A673 (cell line): ENCODE measurements at regions not wholly inside any gene's neighbourhood (a gene's known extent, or its start where the extent isn't known, plus 50 kb on each side); places are given as distances from the start of the nearest gene placed in this dataset.
A peak's percentile ranks its signal among the peaks of the same experiment; 100 is the strongest.

Experiments
- BruUV-seq: library from RNA; stranded (reverse); fragments of 400-500 nt; replicated peaks from 2 replicates; lab custom pipeline; 2021; lab: Mats Ljungman, UMichigan
- CTCF ChIA-PET: fragments of 300-600 bp; sonication (Branson Sonifier 250); formaldehyde crosslinking; loops from one replicate; lab custom pipeline; 2022; ENCODE audit warnings: antibody characterized with exemption; lab: Charles Lee
- POLR2A ChIA-PET: fragments of 300-600 bp; sonication (Branson Sonifier 250); formaldehyde crosslinking; loops from one replicate; lab custom pipeline; 2022; ENCODE audit warnings: antibody characterized with exemption; ENCODE audit not compliant: low non-redundant PET; lab: Charles Lee
- DNase-seq: peaks from one replicate; pipeline ENCODE4 v3.0.0-alpha.2; 2015; ENCODE audit warnings: low spot score
- H3K27ac ChIP-seq: fragments of 200-600 bp; sonication (generic); 2 replicates; pipeline ENCODE4 v1.5.1; 2016; ENCODE audit warnings: mixed run types, low read depth, mild to moderate bottlenecking, mixed read lengths, antibody characterized with exemption, low read length; ENCODE audit not compliant: poor library complexity, severe bottlenecking
- H3K27me3 ChIP-seq: fragments of 200-600 bp; sonication (generic); replicated peaks from 2 replicates; pipeline ENCODE4 v1.6.1; 2017; ENCODE audit warnings: mixed run types, low read depth, mild to moderate bottlenecking, mixed read lengths, antibody characterized with exemption, low read length; ENCODE audit not compliant: insufficient read depth, poor library complexity
- H3K36me3 ChIP-seq: fragments of 200-600 bp; sonication (generic); 2 replicates; pipeline ENCODE4 v1.6.1; 2016; ENCODE audit warnings: mixed run types, mild to moderate bottlenecking, mixed read lengths, antibody characterized with exemption, low read length; ENCODE audit not compliant: insufficient read depth, poor library complexity, severe bottlenecking
- H3K4me1 ChIP-seq: fragments of 200-600 bp; sonication (generic); 2 replicates; pipeline ENCODE4 v1.6.1; 2017; ENCODE audit warnings: mixed run types, mild to moderate bottlenecking, mixed read lengths, antibody characterized with exemption, low read length; ENCODE audit not compliant: insufficient read depth, poor library complexity, severe bottlenecking
- H3K4me3 ChIP-seq: fragments of 200-600 bp; sonication (generic); 2 replicates; pipeline ENCODE4 v1.5.1; 2016; ENCODE audit warnings: low read depth, mixed run types, mild to moderate bottlenecking, mixed read lengths, low read length; ENCODE audit not compliant: poor library complexity, severe bottlenecking
- H3K9me3 ChIP-seq: fragments of 200-600 bp; sonication (generic); 2 replicates; pipeline ENCODE4 v1.6.1; 2016; ENCODE audit warnings: mixed run types, low read depth, mild to moderate bottlenecking, mixed read lengths, antibody characterized with exemption, low read length; ENCODE audit not compliant: poor library complexity, severe bottlenecking
- CTCF ChIP-seq: fragments of 300-800, 200-600 bp; sonication (generic); conservative IDR thresholded peaks from 2 replicates; pipeline ENCODE4 v1.5.1; 2017; ENCODE audit warnings: low read depth, mild to moderate bottlenecking, antibody characterized with exemption, low read length, moderate library complexity, mixed read lengths
- EZH2 ChIP-seq: fragments of 200-600 bp; sonication (generic); IDR thresholded peaks from 2 replicates; pipeline ENCODE4 v1.6.1; 2017; ENCODE audit warnings: borderline replicate concordance, low read depth, mild to moderate bottlenecking, mixed read lengths, antibody characterized with exemption, low read length; ENCODE audit not compliant: poor library complexity, severe bottlenecking
- intact Hi-C: fragments of 100-400 bp; cut with micrococcal nuclease; formaldehyde crosslinking; loops from one replicate; pipeline ENCODE4 v1.10.0; 2022; ENCODE audit not compliant: unreplicated experiment

- Histone ChIP-seq H3K27ac (no peak overlapping the region), H3K9me3 (peaks cover 16% of the 10 kb centered on the region), H3K4me3 (no peak overlapping the region), H3K27me3 (no peaks in the 10 kb centered on the region), H3K36me3 (no peaks in the 10 kb centered on the region), H3K4me1 (no peaks in the 10 kb centered on the region)
- ChIA-PET CTCF (no interaction called here), POLR2A (no interaction called here)
- no peak for TF ChIP-seq EZH2
- TF ChIP-seq CTCF, result no peak
- BruUV-seq, result no TSS peak
- DNase-seq, result no peak
- intact Hi-C loops, result no loop called here
Observed at GRCh38 chr9:108655818-108656217, 200.0 kb downstream of the ACTL7B start.

- H3K9me3 ChIP-seq, result peaks cover 5% of the 10 kb centered on the region
- DNase-seq, result peak; percentile 79
- no peaks in the 10 kb centered on the region for H3K27me3 ChIP-seq
- no peaks in the 10 kb centered on the region for H3K4me1 ChIP-seq
- intact Hi-C loops, result no loop called here
- BruUV-seq, result no TSS peak
- CTCF ChIA-PET, result no interaction called here
- POLR2A ChIA-PET, result no interaction called here
- H3K27ac ChIP-seq, result no peak overlapping the region
- H3K36me3 ChIP-seq, result no peaks in the 10 kb centered on the region
- TF ChIP-seq EZH2, result no peak
- no peak overlapping the region for H3K4me3 ChIP-seq
Observed at GRCh38 chr9:108654566-108654965, 201.2 kb downstream of the ACTL7B start.

GRCh38 chr9:108652851-108653250 lies 202.9 kb downstream of the ACTL7B start:
- Histone ChIP-seq H3K36me3 (no peaks in the 10 kb centered on the region), H3K4me1 (no peaks in the 10 kb centered on the region), H3K9me3 (no peaks in the 10 kb centered on the region), H3K27ac (no peak overlapping the region), H3K4me3 (no peak overlapping the region), H3K27me3 (no peaks in the 10 kb centered on the region)
- POLR2A ChIA-PET, result no interaction called here
- no TSS peak for BruUV-seq
- CTCF ChIA-PET, result no interaction called here
- TF ChIP-seq CTCF, result no peak
- no peak for TF ChIP-seq EZH2
- intact Hi-C loops, result no loop called here
- DNase-seq, result no peak

GRCh38 chr9:108650826-108651225 lies 205.0 kb downstream of the ACTL7B start:
- no peak for TF ChIP-seq CTCF
- intact Hi-C loops, result no loop called here
- H3K4me3 ChIP-seq, result no peak overlapping the region
- ChIA-PET POLR2A (no interaction called here), CTCF (no interaction called here)
- no TSS peak for BruUV-seq
- H3K36me3 ChIP-seq, result no peaks in the 10 kb centered on the region
- no peak for DNase-seq
- no peaks in the 10 kb centered on the region for H3K9me3 ChIP-seq
- H3K4me1 ChIP-seq, result no peaks in the 10 kb centered on the region
- no peaks in the 10 kb centered on the region for H3K27me3 ChIP-seq
- no peak overlapping the region for H3K27ac ChIP-seq
